Activated CD4-positive, alpha-beta memory T cell treated with anti-CD3 and anti-CD28 coated beads for 36 hours (primary cell): ENCODE measurements at regions not wholly inside any gene's neighbourhood (a gene's known extent, or its start where the extent isn't known, plus 50 kb on each side); places are given as distances from the start of the nearest gene placed in this dataset.

Experiments used
- CTCF ChIA-PET: fragments of 350-600 bp; sonication (Branson Sonifier 250); formaldehyde crosslinking; loops from one replicate; lab custom pipeline; 2021; ENCODE audit warnings: antibody characterized with exemption, inconsistent platforms; lab: Charles Lee
- POLR2A ChIA-PET: fragments of 350-600 bp; sonication (Branson Sonifier 250); formaldehyde crosslinking; loops from one replicate; lab custom pipeline; 2021; ENCODE audit warnings: antibody characterized with exemption; lab: Charles Lee
- DNase-seq: peaks from one replicate; pipeline ENCODE4 v3.0.0-alpha.2; 2020
- H3K27ac Mint-ChIP-seq: one replicate; pipeline ENCODE4 v1.8.0; 2021; ENCODE audit warnings: mixed read lengths
- H3K27me3 Mint-ChIP-seq: one replicate; pipeline ENCODE4 v1.8.0; 2021; ENCODE audit warnings: mixed read lengths
- H3K36me3 Mint-ChIP-seq: one replicate; pipeline ENCODE4 v1.8.0; 2021; ENCODE audit warnings: mixed read lengths
- H3K4me1 Mint-ChIP-seq: one replicate; pipeline ENCODE4 v1.8.0; 2021; ENCODE audit warnings: low read depth, mixed read lengths
- H3K4me3 Mint-ChIP-seq: one replicate; pipeline ENCODE4 v1.8.0; 2021; ENCODE audit warnings: mild to moderate bottlenecking, mixed read lengths
- H3K9me3 Mint-ChIP-seq: one replicate; pipeline ENCODE4 v1.8.0; 2021; ENCODE audit warnings: mixed read lengths
- intact Hi-C: fragments of 100-400 bp; cut with micrococcal nuclease; formaldehyde crosslinking; loops from one replicate; pipeline ENCODE4 v1.15.1; 2023

DNA sequence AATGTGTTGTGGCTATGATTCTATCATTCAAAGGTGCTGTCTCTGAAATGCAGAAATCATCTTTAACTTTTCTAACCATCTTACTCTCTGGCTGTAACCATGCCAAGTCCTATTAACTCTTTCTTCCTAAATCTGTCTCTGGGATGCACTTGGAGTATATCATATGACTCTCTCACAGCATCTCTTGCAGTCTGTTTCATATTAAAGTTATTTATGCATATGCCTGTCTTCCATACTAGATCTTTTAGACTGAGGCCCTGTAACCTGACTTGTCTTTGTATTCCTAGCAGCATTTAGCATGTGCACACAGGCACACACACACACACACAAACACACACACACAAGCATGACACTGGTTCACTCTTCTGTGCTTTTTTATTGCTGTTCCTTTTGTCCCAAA lies 320.6 kb downstream of the ETAA1 start:
- Mint-ChIP-seq H3K36me3 (no peaks in the 10 kb centered on the region), H3K27me3 (no peaks in the 10 kb centered on the region), H3K27ac (no peak overlapping the region), H3K4me1 (no peaks in the 10 kb centered on the region), H3K9me3 (peaks cover 9% of the 10 kb centered on the region), H3K4me3 (no peak overlapping the region)
- ChIA-PET POLR2A (no interaction called here), CTCF (no interaction called here)
- intact Hi-C loops = no loop called here
- DNase-seq = no peak

GRCh38 chr2:67719351-67719750 lies 322.2 kb downstream of the ETAA1 start:
- Mint-ChIP-seq H3K27ac (no peak overlapping the region), H3K4me1 (no peaks in the 10 kb centered on the region), H3K36me3 (no peaks in the 10 kb centered on the region), H3K9me3 (peaks cover 9% of the 10 kb centered on the region), H3K4me3 (no peak overlapping the region), H3K27me3 (no peaks in the 10 kb centered on the region)
- CTCF ChIA-PET = no interaction called here
- intact Hi-C loops = no loop called here
- no peak for DNase-seq
- POLR2A ChIA-PET = no interaction called here

- Mint-ChIP-seq H3K27me3 (no peaks in the 10 kb centered on the region), H3K27ac (no peak overlapping the region), H3K36me3 (no peaks in the 10 kb centered on the region), H3K4me3 (no peak overlapping the region), H3K9me3 (peaks cover 9% of the 10 kb centered on the region), H3K4me1 (no peaks in the 10 kb centered on the region)
- CTCF ChIA-PET = no interaction called here
- intact Hi-C loops = no loop called here
- no peak for DNase-seq
- POLR2A ChIA-PET = no interaction called here
These were observed 324.4 kb downstream of the ETAA1 start for GRCh38 chr2:67721516-67721915.

GRCh38 chr2:67724261-67724660 lies 327.1 kb downstream of the ETAA1 start:
- DNase-seq = no peak
- Mint-ChIP-seq H3K36me3 (no peaks in the 10 kb centered on the region), H3K27ac (no peak overlapping the region), H3K9me3 (peaks cover 9% of the 10 kb centered on the region), H3K27me3 (no peaks in the 10 kb centered on the region), H3K4me1 (no peaks in the 10 kb centered on the region), H3K4me3 (no peak overlapping the region)
- intact Hi-C loops = no loop called here
- ChIA-PET CTCF (no interaction called here), POLR2A (no interaction called here)

GRCh38 chr2:67725731-67726130 lies 328.6 kb downstream of the ETAA1 start:
- Mint-ChIP-seq H3K9me3 (peaks cover 8% of the 10 kb centered on the region), H3K4me3 (no peak overlapping the region), H3K36me3 (no peaks in the 10 kb centered on the region), H3K27me3 (no peaks in the 10 kb centered on the region), H3K4me1 (no peaks in the 10 kb centered on the region), H3K27ac (no peak overlapping the region)
- ChIA-PET CTCF (no interaction called here), POLR2A (no interaction called here)
- DNase-seq = no peak
- intact Hi-C loops = no loop called here

GRCh38 chr2:67726416-67726815 lies 329.3 kb downstream of the ETAA1 start:
- ChIA-PET POLR2A (no interaction called here), CTCF (no interaction called here)
- Mint-ChIP-seq H3K4me3 (no peak overlapping the region), H3K27ac (no peak overlapping the region), H3K9me3 (peaks cover 2% of the 10 kb centered on the region), H3K27me3 (no peaks in the 10 kb centered on the region), H3K36me3 (no peaks in the 10 kb centered on the region), H3K4me1 (no peaks in the 10 kb centered on the region)
- DNase-seq = no peak
- intact Hi-C loops = no loop called here

- POLR2A ChIA-PET = no interaction called here
- Mint-ChIP-seq H3K4me3 (no peak overlapping the region), H3K36me3 (no peaks in the 10 kb centered on the region), H3K27ac (no peak overlapping the region), H3K4me1 (no peaks in the 10 kb centered on the region), H3K27me3 (no peaks in the 10 kb centered on the region), H3K9me3 (peaks cover 2% of the 10 kb centered on the region)
- DNase-seq = no peak
- intact Hi-C loops = no loop called here
- CTCF ChIA-PET = no interaction called here
These were observed 330.0 kb downstream of the ETAA1 start for GRCh38 chr2:67727131-67727530.

DNA sequence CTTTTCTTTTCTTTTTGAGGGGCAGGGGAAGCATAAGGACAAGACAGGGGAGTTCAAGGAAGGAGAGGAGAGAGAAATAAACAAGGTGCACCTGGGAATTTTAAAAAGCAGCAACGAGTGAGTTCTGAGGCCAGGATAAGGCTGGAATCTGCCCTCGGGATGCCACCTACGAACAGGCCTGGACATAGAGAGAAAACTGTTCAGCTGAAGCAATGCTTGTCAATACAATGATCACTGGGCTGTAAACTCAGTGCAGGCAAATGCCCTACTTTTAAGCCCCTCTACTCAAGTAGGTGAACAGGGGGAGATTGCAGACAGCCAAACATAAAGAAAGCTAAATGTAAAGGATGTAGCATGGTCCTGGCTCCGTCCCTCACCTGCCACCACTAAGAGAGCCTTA lies 330.5 kb downstream of the ETAA1 start:
- ChIA-PET POLR2A (no interaction called here), CTCF (no interaction called here)
- Mint-ChIP-seq H3K4me1 (no peaks in the 10 kb centered on the region), H3K4me3 (no peak overlapping the region), H3K27ac (no peak overlapping the region), H3K27me3 (no peaks in the 10 kb centered on the region), H3K36me3 (no peaks in the 10 kb centered on the region), H3K9me3 (no peaks in the 10 kb centered on the region)
- intact Hi-C loops = no loop called here
- no peak for DNase-seq

- ChIA-PET CTCF (no interaction called here), POLR2A (no interaction called here)
- H3K4me3 Mint-ChIP-seq = no peak overlapping the region
- no peaks in the 10 kb centered on the region for H3K36me3 Mint-ChIP-seq
- no peaks in the 10 kb centered on the region for H3K4me1 Mint-ChIP-seq
- no peak overlapping the region for H3K27ac Mint-ChIP-seq
- no peak for DNase-seq
- H3K27me3 Mint-ChIP-seq = no peaks in the 10 kb centered on the region
- intact Hi-C loops = no loop called here
- H3K9me3 Mint-ChIP-seq = no peaks in the 10 kb centered on the region
These were observed 332.3 kb downstream of the ETAA1 start for GRCh38 chr2:67729474-67729873.

DNA sequence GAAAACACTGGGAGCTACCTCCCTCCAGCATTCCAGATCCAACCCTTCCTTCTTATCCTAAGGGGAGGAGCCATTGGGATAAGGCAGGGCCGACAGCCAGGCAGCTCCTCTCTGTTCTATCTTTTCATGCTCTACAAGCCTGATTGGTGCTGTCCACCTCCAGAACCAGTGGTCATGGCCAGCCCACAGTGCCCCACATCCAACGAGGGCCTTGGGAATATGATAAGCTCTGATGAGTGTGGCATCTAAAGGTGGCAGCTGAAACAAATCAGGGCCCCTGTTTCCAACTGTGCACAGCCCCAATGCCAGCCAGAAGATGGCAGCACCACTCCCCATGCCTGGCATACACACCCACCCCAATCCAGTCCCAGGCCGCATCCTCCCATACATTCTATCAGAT lies 329.3 kb downstream of the C1D start:
- intact Hi-C loops = no loop called here
- ChIA-PET CTCF (no interaction called here), POLR2A (no interaction called here)
- H3K4me1 Mint-ChIP-seq = no peaks in the 10 kb centered on the region
- no peaks in the 10 kb centered on the region for H3K36me3 Mint-ChIP-seq
- no peak overlapping the region for H3K27ac Mint-ChIP-seq
- no peak overlapping the region for H3K4me3 Mint-ChIP-seq
- H3K27me3 Mint-ChIP-seq = no peaks in the 10 kb centered on the region
- H3K9me3 Mint-ChIP-seq = peaks cover 1% of the 10 kb centered on the region
- peak; percentile 12 for DNase-seq

- intact Hi-C loops = no loop called here
- Mint-ChIP-seq H3K36me3 (no peaks in the 10 kb centered on the region), H3K27me3 (no peaks in the 10 kb centered on the region), H3K4me3 (no peak overlapping the region), H3K27ac (no peak overlapping the region), H3K9me3 (no peaks in the 10 kb centered on the region), H3K4me1 (no peaks in the 10 kb centered on the region)
- POLR2A ChIA-PET = no interaction called here
- CTCF ChIA-PET = no interaction called here
- no peak for DNase-seq
These were observed 310.6 kb downstream of the C1D start for GRCh38 chr2:67752199-67752598.

DNA sequence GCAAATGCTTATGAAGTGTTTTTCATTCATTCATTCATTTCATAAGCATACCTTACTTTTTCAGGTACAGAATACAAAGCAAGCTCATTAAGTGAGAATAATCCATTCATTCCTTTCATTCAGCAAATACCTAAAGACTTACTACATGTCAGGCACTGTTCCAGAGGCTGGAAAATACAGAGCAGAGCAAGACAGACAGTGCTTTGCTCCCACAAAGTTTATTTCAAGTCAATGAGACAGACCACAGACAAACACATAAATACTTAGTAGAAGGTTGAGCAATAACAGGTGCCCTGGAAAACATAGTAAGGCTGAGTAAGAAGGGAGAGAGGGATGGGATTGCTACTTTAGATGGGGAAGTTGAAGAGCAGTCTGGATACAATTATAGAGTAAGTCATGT lies 309.8 kb downstream of the C1D start:
- Mint-ChIP-seq H3K9me3 (no peaks in the 10 kb centered on the region), H3K4me1 (no peaks in the 10 kb centered on the region), H3K27me3 (no peaks in the 10 kb centered on the region), H3K4me3 (no peak overlapping the region), H3K36me3 (no peaks in the 10 kb centered on the region), H3K27ac (no peak overlapping the region)
- ChIA-PET CTCF (no interaction called here), POLR2A (no interaction called here)
- DNase-seq = no peak
- intact Hi-C loops = no loop called here

- Mint-ChIP-seq H3K27me3 (peaks cover 2% of the 10 kb centered on the region), H3K36me3 (no peaks in the 10 kb centered on the region), H3K4me3 (no peak overlapping the region), H3K27ac (no peak overlapping the region), H3K4me1 (no peaks in the 10 kb centered on the region), H3K9me3 (no peaks in the 10 kb centered on the region)
- CTCF ChIA-PET = no interaction called here
- DNase-seq = no peak
- POLR2A ChIA-PET = no interaction called here
- intact Hi-C loops = no loop called here
These were observed 307.5 kb downstream of the C1D start for GRCh38 chr2:67755156-67755882.
